Glutamatergic neuron (in vitro differentiated cells): ENCODE measurements at regions not wholly inside any gene's neighbourhood (a gene's known extent, or its start where the extent isn't known, plus 50 kb on each side); places are given as distances from the start of the nearest gene placed in this dataset.

ENCODE experiments used
- DNase-seq: peaks from one replicate; pipeline ENCODE4 v3.0.0; 2022
- H3K27ac Mint-ChIP-seq: one replicate; pipeline ENCODE4 v1.8.0; 2020; ENCODE audit warnings: mild to moderate bottlenecking, mixed read lengths, inconsistent platforms; ENCODE audit not compliant: unreplicated experiment
- H3K27me3 Mint-ChIP-seq: one replicate; pipeline ENCODE4 v1.8.0; 2020; ENCODE audit warnings: mild to moderate bottlenecking, moderate library complexity, mixed read lengths, inconsistent platforms; ENCODE audit not compliant: unreplicated experiment
- H3K36me3 Mint-ChIP-seq: one replicate; pipeline ENCODE4 v1.8.0; 2020; ENCODE audit warnings: mild to moderate bottlenecking, mixed read lengths, inconsistent platforms; ENCODE audit not compliant: unreplicated experiment
- H3K4me1 Mint-ChIP-seq: one replicate; pipeline ENCODE4 v1.8.0; 2020; ENCODE audit warnings: mild to moderate bottlenecking, low read depth, mixed read lengths, inconsistent platforms; ENCODE audit not compliant: unreplicated experiment
- H3K4me3 Mint-ChIP-seq: one replicate; pipeline ENCODE4 v1.8.0; 2020; ENCODE audit warnings: mild to moderate bottlenecking, mixed read lengths, inconsistent platforms; ENCODE audit not compliant: unreplicated experiment
- H3K9me3 Mint-ChIP-seq: one replicate; pipeline ENCODE4 v1.8.0; 2020; ENCODE audit warnings: mild to moderate bottlenecking, moderate library complexity, mixed read lengths, inconsistent platforms; ENCODE audit not compliant: unreplicated experiment
- CTCF ChIP-seq: fragments of 200-600 bp; sonication (generic); IDR thresholded peaks from one replicate; pipeline ENCODE4 v1.5.0; 2021; ENCODE audit not compliant: partially characterized antibody, unreplicated experiment

GRCh38 chr2:198638577-198638976 is 819.2 kb downstream of the SATB2 start:
- Mint-ChIP-seq H3K4me1 (peaks cover 2% of the 10 kb centered on the region), H3K36me3 (no peaks in the 10 kb centered on the region), H3K4me3 (no peak overlapping the region), H3K27ac (no peak overlapping the region), H3K9me3 (no peaks in the 10 kb centered on the region), H3K27me3 (no peaks in the 10 kb centered on the region)
- no peak for TF ChIP-seq CTCF
- no peak for DNase-seq

GRCh38 chr2:198630384-198630783 is 826.0 kb downstream of the PLCL1 start:
- Mint-ChIP-seq H3K36me3 (no peaks in the 10 kb centered on the region), H3K27me3 (no peaks in the 10 kb centered on the region), H3K4me3 (no peak overlapping the region), H3K9me3 (no peaks in the 10 kb centered on the region), H3K27ac (no peak overlapping the region), H3K4me1 (peaks cover 2% of the 10 kb centered on the region)
- TF ChIP-seq CTCF = no peak
- no peak for DNase-seq

- Mint-ChIP-seq H3K4me1 (peaks cover 1% of the 10 kb centered on the region), H3K27ac (no peak overlapping the region), H3K36me3 (no peaks in the 10 kb centered on the region), H3K9me3 (no peaks in the 10 kb centered on the region), H3K27me3 (no peaks in the 10 kb centered on the region), H3K4me3 (no peak overlapping the region)
- no peak for TF ChIP-seq CTCF
- no peak for DNase-seq
Measured at GRCh38 chr2:198628596-198628995, 824.2 kb downstream of the PLCL1 start.

- DNase-seq = no peak
- H3K27ac Mint-ChIP-seq = no peak overlapping the region
- H3K36me3 Mint-ChIP-seq = no peaks in the 10 kb centered on the region
- no peak for TF ChIP-seq CTCF
- H3K4me3 Mint-ChIP-seq = no peak overlapping the region
- no peaks in the 10 kb centered on the region for H3K9me3 Mint-ChIP-seq
- H3K4me1 Mint-ChIP-seq = no peaks in the 10 kb centered on the region
- no peaks in the 10 kb centered on the region for H3K27me3 Mint-ChIP-seq
Measured at GRCh38 chr2:198622986-198623730, 818.8 kb downstream of the PLCL1 start.

- no peaks in the 10 kb centered on the region for H3K9me3 Mint-ChIP-seq
- H3K27ac Mint-ChIP-seq = no peak overlapping the region
- H3K4me3 Mint-ChIP-seq = no peak overlapping the region
- no peak for TF ChIP-seq CTCF
- peaks cover 3% of the 10 kb centered on the region for H3K4me1 Mint-ChIP-seq
- no peak for DNase-seq
- H3K36me3 Mint-ChIP-seq = no peaks in the 10 kb centered on the region
- no peaks in the 10 kb centered on the region for H3K27me3 Mint-ChIP-seq
Measured at GRCh38 chr2:198615972-198616371, 811.6 kb downstream of the PLCL1 start.
